ENCODE measurements at regions not wholly inside any gene's neighbourhood (a gene's known extent, or its start where the extent isn't known, plus 50 kb on each side); places are given as distances from the start of the nearest gene placed in this dataset.

DNA sequence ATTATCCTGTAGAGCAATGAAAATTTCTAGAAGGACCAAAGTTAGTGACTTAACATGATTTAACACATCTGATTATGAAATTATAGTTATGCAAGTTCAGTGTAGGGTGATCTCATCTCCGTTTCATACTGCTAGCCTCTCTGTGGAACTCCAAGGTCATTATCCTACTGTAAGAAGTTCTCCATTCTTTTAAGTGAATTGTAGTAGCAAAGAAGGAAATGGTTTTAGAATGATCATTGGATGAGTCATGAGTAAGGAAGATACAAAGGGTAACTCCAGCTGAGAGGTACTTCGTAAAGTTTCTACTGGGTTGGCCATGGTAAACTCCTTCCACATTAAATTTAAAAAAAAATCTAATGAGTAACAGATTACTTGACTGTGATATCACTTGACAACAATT, 215.0 kb upstream of the GIMD1 start:
- TF ChIP-seq NANOG (IDR thresholded peaks at IDR 0.05; ENCODE audit: borderline replicate concordance): no peak
- TF ChIP-seq ZNF331 (CRISPR knock-in tag; IDR thresholded peaks at IDR 0.05; ENCODE audit: low read depth): no peak
- TF ChIP-seq, protein P1, sequence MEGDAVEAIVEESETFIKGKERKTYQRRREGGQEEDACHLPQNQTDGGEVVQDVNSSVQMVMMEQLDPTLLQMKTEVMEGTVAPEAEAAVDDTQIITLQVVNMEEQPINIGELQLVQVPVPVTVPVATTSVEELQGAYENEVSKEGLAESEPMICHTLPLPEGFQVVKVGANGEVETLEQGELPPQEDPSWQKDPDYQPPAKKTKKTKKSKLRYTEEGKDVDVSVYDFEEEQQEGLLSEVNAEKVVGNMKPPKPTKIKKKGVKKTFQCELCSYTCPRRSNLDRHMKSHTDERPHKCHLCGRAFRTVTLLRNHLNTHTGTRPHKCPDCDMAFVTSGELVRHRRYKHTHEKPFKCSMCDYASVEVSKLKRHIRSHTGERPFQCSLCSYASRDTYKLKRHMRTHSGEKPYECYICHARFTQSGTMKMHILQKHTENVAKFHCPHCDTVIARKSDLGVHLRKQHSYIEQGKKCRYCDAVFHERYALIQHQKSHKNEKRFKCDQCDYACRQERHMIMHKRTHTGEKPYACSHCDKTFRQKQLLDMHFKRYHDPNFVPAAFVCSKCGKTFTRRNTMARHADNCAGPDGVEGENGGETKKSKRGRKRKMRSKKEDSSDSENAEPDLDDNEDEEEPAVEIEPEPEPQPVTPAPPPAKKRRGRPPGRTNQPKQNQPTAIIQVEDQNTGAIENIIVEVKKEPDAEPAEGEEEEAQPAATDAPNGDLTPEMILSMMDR (conservative IDR thresholded peaks at IDR 0.05; ENCODE audit: low read depth in 2 of 2): no peak
- TF ChIP-seq EZH2 (IDR thresholded peaks at IDR 0.05; ENCODE audit: low read depth, unreplicated experiment): no peak
- TF ChIP-seq, protein P2, sequence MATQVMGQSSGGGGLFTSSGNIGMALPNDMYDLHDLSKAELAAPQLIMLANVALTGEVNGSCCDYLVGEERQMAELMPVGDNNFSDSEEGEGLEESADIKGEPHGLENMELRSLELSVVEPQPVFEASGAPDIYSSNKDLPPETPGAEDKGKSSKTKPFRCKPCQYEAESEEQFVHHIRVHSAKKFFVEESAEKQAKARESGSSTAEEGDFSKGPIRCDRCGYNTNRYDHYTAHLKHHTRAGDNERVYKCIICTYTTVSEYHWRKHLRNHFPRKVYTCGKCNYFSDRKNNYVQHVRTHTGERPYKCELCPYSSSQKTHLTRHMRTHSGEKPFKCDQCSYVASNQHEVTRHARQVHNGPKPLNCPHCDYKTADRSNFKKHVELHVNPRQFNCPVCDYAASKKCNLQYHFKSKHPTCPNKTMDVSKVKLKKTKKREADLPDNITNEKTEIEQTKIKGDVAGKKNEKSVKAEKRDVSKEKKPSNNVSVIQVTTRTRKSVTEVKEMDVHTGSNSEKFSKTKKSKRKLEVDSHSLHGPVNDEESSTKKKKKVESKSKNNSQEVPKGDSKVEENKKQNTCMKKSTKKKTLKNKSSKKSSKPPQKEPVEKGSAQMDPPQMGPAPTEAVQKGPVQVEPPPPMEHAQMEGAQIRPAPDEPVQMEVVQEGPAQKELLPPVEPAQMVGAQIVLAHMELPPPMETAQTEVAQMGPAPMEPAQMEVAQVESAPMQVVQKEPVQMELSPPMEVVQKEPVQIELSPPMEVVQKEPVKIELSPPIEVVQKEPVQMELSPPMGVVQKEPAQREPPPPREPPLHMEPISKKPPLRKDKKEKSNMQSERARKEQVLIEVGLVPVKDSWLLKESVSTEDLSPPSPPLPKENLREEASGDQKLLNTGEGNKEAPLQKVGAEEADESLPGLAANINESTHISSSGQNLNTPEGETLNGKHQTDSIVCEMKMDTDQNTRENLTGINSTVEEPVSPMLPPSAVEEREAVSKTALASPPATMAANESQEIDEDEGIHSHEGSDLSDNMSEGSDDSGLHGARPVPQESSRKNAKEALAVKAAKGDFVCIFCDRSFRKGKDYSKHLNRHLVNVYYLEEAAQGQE (IDR thresholded peaks at IDR 0.05; ENCODE audit: unreplicated experiment): no peak

Measured in GM23338 (cell line).